ENCODE measurements at regions not wholly inside any gene's neighbourhood (a gene's known extent, or its start where the extent isn't known, plus 50 kb on each side); places are given as distances from the start of the nearest gene placed in this dataset.

- DNase-seq (ENCODE audit: low read depth), result no peak
Measured at GRCh38 chr4:57494821-57495220, 384.6 kb upstream of the IGFBP7 start.

GRCh38 chr4:57492251-57492878, 382.2 kb upstream of the IGFBP7 start:
- peak; percentile 15 for DNase-seq (ENCODE audit: low read depth)

- DNase-seq (ENCODE audit: low read depth), result no peak
Measured at GRCh38 chr4:57491388-57491787, 381.2 kb upstream of the IGFBP7 start.

DNA sequence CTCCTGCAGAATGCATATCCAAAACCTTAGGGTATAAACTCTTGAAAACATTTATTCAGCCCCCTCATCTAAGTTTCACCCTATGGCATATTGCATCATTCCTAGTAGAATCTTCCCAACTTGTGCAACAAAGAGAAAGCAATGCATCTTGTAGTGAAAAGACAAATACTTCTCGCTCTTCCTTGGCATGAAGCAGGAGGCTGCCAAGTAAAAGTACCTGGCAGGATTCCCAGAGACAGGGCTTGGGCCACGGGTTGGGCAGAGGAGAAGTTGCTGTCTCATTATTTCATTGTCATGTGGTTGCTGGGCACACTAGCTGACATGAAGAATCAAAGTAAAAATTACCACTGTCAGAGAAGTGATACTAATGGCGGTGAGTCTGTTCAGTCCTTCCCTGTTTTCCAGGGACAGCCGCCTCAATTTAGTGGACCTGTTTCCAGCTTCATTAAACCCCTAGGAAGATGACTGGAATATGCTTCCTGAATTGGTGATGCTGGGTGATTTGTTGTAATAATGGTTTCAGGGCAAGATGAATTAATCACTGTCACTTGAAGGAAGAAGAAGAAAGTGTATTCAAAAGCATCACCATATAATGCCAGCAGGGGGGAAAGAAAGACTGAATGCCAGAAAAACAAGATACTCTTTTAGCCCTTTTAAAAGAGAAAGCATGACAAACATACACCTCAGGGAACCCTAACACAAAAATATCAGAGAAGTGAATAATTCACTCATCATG, 380.5 kb upstream of the IGFBP7 start:
- peak; percentile 41 for DNase-seq (ENCODE audit: low read depth)

GRCh38 chr4:57488366-57489162, 378.4 kb upstream of the IGFBP7 start:
- DNase-seq (ENCODE audit: low read depth), result no peak

- no peak for DNase-seq (ENCODE audit: low read depth)
Measured at GRCh38 chr4:57475424-57475823, 365.2 kb upstream of the IGFBP7 start.

DNA sequence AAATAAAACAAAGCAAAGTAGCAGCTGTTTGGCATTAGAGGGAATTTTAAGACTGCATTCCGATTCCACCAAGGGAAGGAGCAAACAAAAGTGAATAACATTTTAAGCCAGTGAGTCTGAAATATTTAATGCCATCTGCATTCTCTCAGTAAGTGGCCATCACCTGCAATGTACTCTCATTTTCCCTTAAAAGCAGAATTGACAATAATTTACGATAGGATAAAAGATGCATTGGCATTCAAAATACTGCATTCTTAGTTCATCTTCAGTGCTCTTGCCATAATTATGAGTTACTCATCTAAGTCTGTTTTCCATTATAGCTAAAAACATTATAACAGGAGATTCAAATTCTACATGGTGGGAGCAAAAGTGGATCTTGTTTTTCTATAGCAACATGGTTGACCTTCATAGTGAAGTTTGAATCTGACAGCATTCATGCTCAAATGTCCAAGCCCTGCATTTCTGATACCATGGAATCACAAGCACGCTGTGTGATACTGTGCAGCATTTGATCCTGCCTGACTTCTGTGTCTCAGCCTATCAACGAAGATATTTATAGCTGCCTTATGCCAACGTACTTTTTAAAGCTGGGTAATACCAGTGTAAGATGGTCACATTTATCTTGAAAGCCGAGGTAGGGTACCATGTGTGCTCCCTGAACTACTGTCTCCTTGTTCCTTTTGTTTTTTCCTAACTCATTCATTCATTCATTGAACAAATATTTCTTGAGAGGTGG, 355.3 kb upstream of the IGFBP7 start:
- DNase-seq (ENCODE audit: low read depth), result no peak

- DNase-seq (ENCODE audit: low read depth), result no peak
Measured at GRCh38 chr4:57462843-57463242, 352.7 kb upstream of the IGFBP7 start.

- no peak for DNase-seq (ENCODE audit: low read depth)
Measured at GRCh38 chr4:57460967-57461366, 350.8 kb upstream of the IGFBP7 start.

DNA sequence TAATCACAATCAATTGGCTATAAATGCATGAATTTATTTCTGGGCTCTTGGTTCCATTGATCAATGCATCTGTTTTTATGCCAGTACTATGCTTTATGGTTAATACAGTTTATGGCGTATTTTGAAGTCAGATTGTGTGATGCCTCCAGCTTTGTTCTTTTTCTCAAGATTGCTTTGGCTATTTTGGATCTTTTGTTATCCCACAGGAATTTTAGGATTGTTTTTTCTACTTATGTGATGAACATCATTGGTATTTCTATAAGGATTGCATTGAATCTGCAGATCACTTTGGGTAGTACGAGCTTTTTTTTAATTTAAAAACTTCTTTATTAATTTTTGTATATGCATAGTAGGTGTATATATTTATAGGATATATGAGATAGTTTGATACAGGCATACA, 338.7 kb upstream of the IGFBP7 start:
- DNase-seq (ENCODE audit: low read depth), result no peak

DNA sequence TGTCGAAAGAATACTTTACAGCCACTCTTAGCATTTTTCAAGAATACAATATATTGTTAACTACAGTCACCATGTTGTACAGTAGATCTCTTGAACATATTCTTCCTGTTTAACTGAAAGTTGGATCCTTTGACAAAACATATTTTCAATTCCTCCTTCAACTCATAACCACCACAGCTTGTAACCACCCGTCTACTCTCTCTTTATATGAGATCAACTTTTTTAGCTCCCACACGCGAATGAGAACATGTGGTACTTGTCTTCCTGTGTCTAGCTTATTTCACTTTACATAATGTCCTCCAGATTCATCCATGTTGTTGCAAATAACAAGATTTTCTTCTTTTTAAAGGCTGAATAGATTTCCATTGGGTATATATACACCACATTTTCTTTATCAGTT, 338.3 kb upstream of the IGFBP7 start:
- DNase-seq (ENCODE audit: low read depth), result no peak

DNA sequence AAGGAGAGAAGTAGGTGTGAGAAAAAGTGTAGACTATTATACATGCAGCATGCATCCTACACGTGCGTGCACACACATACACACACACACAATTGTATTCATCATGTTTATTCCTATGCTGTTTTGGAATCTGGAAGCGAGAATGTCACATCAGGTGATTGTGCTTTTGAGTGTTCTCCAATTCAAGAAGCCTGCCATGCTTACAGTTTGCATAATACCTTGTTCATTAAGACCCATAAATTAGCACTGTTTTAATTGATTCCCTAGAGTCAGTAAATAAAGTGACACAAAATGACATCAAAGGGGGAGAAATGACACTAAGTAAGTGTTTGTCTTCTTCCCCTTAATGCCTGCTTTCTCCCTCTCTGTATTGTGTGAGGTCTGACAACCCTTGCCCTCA, 336.1 kb upstream of the IGFBP7 start:
- no peak for DNase-seq (ENCODE audit: low read depth)

DNA sequence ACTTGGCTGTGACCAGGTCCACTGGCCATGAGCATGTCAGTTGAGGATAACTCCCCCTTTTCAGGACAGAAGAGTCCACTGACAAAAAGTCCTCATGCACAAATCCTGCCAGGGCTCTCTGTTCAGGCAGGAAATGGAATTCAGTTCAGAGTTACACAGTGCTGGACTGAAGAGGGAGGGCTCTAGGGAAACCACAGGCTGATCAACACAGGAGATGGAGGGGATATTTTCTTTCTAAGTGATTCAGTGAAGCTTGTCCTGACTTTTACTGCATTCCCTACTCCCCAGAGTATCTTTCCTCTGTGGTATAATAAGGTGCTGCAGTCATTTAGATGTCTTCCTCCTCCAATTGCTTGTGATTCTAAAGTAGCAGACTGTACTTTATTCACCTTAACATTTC, 335.5 kb upstream of the IGFBP7 start:
- DNase-seq (ENCODE audit: low read depth), result no peak

GRCh38 chr4:57444671-57445070, 334.5 kb upstream of the IGFBP7 start:
- no peak for DNase-seq (ENCODE audit: low read depth)

- no peak for DNase-seq (ENCODE audit: low read depth)
Measured at GRCh38 chr4:57443787-57444186, 333.6 kb upstream of the IGFBP7 start.

DNA sequence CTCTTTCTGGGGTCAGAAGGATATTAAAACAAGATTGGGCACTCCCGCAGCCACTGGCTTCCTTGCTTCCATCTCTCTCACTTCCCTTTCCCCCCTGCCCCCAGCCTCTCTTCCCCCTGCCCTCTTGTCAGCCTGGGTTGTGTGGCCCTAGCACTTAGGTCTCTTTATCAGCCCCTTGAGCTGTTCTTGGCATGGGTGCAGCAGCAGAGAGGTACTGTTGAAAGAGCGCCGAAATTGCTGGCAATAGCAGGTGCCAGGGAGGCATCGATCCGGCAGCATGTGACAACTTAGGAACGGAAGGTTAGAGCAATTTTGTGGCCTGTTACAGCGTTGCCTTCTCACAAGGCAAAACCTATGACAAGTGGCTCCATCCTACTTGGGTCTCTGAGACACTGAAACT, 333.1 kb upstream of the IGFBP7 start:
- DNase-seq (ENCODE audit: low read depth), result no peak

DNA sequence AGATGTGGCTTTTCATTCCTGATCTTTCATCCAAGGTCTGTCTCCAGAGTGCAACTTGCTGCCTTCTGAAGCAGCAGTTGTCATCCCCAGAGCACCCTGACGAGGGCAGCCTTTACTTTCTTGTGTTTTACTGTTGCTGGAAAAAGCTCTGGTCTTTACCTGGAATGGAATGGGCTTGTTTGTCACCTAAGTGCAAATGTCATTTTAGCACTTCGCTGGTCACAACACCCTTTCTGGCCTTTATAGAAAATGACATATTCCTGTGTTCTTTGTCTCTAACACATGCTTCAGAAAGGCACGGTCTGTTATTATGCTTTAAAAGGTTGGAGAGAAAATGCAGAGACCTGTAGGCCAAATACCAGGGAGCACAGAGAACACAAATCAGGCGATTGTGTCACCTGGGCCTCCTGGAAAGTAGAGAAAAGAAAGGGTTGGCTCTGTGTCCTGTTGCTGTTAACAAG, 332.7 kb upstream of the IGFBP7 start:
- peak; percentile 31 for DNase-seq (ENCODE audit: low read depth)

DNA sequence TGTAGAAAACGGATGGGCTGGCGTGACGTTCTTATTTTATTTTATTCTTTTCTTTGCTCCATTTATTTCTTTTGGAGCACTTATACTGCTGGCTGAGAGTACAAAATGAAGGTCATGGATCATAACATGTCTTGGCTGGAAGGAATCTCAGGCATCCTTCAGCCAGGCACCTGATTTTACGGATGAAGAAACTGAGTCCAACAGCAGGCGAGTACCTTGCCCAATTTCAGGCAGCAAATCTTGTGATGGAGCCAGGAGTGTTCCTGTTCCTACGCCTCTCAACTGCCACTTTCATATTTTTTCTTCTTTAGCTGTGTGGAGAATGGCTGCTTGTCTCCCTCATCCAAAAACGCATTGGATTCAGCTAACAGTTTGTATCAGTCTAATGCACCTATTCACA, 332.1 kb upstream of the IGFBP7 start:
- no peak for DNase-seq (ENCODE audit: low read depth)

GRCh38 chr4:57437649-57438048, 327.5 kb upstream of the IGFBP7 start:
- no peak for DNase-seq (ENCODE audit: low read depth)

GRCh38 chr4:57435300-57435699, 325.1 kb upstream of the IGFBP7 start:
- no peak for DNase-seq (ENCODE audit: low read depth)

GRCh38 chr4:57430726-57431125, 320.5 kb upstream of the IGFBP7 start:
- DNase-seq (ENCODE audit: low read depth), result no peak
